ENCODE measurements at regions not wholly inside any gene's neighbourhood (a gene's known extent, or its start where the extent isn't known, plus 50 kb on each side); places are given as distances from the start of the nearest gene placed in this dataset.

- TF ChIP-seq, protein P1, sequence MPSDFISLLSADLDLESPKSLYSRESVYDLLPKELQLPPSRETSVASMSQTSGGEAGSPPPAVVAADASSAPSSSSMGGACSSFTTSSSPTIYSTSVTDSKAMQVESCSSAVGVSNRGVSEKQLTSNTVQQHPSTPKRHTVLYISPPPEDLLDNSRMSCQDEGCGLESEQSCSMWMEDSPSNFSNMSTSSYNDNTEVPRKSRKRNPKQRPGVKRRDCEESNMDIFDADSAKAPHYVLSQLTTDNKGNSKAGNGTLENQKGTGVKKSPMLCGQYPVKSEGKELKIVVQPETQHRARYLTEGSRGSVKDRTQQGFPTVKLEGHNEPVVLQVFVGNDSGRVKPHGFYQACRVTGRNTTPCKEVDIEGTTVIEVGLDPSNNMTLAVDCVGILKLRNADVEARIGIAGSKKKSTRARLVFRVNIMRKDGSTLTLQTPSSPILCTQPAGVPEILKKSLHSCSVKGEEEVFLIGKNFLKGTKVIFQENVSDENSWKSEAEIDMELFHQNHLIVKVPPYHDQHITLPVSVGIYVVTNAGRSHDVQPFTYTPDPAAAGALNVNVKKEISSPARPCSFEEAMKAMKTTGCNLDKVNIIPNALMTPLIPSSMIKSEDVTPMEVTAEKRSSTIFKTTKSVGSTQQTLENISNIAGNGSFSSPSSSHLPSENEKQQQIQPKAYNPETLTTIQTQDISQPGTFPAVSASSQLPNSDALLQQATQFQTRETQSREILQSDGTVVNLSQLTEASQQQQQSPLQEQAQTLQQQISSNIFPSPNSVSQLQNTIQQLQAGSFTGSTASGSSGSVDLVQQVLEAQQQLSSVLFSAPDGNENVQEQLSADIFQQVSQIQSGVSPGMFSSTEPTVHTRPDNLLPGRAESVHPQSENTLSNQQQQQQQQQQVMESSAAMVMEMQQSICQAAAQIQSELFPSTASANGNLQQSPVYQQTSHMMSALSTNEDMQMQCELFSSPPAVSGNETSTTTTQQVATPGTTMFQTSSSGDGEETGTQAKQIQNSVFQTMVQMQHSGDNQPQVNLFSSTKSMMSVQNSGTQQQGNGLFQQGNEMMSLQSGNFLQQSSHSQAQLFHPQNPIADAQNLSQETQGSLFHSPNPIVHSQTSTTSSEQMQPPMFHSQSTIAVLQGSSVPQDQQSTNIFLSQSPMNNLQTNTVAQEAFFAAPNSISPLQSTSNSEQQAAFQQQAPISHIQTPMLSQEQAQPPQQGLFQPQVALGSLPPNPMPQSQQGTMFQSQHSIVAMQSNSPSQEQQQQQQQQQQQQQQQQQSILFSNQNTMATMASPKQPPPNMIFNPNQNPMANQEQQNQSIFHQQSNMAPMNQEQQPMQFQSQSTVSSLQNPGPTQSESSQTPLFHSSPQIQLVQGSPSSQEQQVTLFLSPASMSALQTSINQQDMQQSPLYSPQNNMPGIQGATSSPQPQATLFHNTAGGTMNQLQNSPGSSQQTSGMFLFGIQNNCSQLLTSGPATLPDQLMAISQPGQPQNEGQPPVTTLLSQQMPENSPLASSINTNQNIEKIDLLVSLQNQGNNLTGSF (CRISPR knock-in tag; IDR thresholded peaks at IDR 0.05): no peak
Observed at GRCh38 chr2:226677080-226677479, 122.5 kb downstream of the IRS1 start (continued).

DNA sequence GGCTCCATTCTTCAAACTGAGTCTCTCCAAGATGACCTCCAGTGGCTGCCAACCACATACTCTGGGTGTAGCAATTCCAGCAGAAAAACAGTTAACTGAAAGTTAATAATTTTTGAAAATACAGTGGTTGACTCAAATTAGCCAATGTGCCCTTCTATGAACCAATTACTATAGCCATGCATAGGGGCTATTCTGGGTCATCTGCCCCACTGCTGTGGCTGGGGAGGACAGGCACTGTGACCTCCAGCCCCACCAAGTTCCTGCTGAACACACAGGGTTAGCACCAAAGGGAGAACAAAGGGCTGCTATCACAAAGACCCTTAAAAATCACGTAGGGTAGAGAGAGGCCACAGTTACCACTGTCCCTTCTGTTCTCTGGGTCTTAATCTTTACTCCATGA lies 123.0 kb downstream of the IRS1 start:
- CTCF ChIA-PET (ENCODE audit: low intra/inter-chr PET ratio, low total read pairs): no interaction called here
- POLR2A ChIA-PET: no interaction called here
- Histone ChIP-seq H4K20me1 (ENCODE audit: insufficient read depth, low read length) (no peaks in the 10 kb centered on the region), H2AFZ (ENCODE audit: low read length) (no peak overlapping the region), H3K4me3 (replicated peaks in 1 of 3; ENCODE audit: insufficient read depth in 1 of 3, low read depth in 2 of 3, low read length in 3 of 3) (no peak overlapping the region), H3K4me2 (ENCODE audit: low read depth, low read length) (no peak overlapping the region), H3K79me2 (ENCODE audit: insufficient read depth, low read length) (no peaks in the 10 kb centered on the region), H3K27me3 (ENCODE audit: control insufficient read depth in 1 of 2, insufficient read depth in 2 of 2, low read length in 2 of 2) (no peaks in the 10 kb centered on the region), H3K9ac (ENCODE audit: insufficient read depth, low read depth, low read length) (no peak overlapping the region), H3K27ac (ENCODE audit: extremely low read length, insufficient read depth, low read length) (no peak overlapping the region), H3K9me3 (ENCODE audit: low read length) (no peaks in the 10 kb centered on the region), H3K36me3 (replicated peaks in 1 of 2; ENCODE audit: control insufficient read depth in 1 of 2, insufficient read depth in 2 of 2, low read length in 2 of 2) (no peaks in the 10 kb centered on the region), H3K4me1 (ENCODE audit: insufficient read depth, low read length) (peaks cover 24% of the 10 kb centered on the region)
- in situ Hi-C loops (cut with HindIII; ENCODE audit: extremely low pct_ligation_motif_present, low pct_unique_long_range_greater_than_20kb): no loop called here
- intact Hi-C loops (cut with micrococcal nuclease; ENCODE audit: unreplicated experiment): no loop called here
- ATAC-seq: no peak
- no peak for DNase-seq (ENCODE audit: low spot score)
- no peak for FAIRE-seq
- WGBS (ENCODE audit: low lambda C conversion rate): 53% methylated on average over 1 of the region's 1 CpG
- no TSS peak for BruUV-seq (replicated peaks)
- TF ChIP-seq LCORL (IDR thresholded peaks at IDR 0.05) (no peak), LCORL (CRISPR knock-in tag; IDR thresholded peaks at IDR 0.05) (no peak), ZNF891 (CRISPR knock-in tag; IDR thresholded peaks at IDR 0.05) (no peak), KAT8 (CRISPR knock-in tag; IDR thresholded peaks at IDR 0.05) (no peak), ISX (CRISPR knock-in tag; conservative IDR thresholded peaks at IDR 0.05) (no peak), SOX5 (CRISPR knock-in tag; IDR thresholded peaks at IDR 0.05; ENCODE audit: borderline replicate concordance) (no peak), ZNF878 (CRISPR knock-in tag; IDR thresholded peaks at IDR 0.05) (no peak), FOSL2 (CRISPR knock-in tag; IDR thresholded peaks at IDR 0.05) (no peak), RCOR2 (CRISPR knock-in tag; IDR thresholded peaks at IDR 0.05) (no peak), FOSL1 (CRISPR knock-in tag; IDR thresholded peaks at IDR 0.05; ENCODE audit: borderline replicate concordance) (no peak), ZNF33B (CRISPR knock-in tag; IDR thresholded peaks at IDR 0.05) (no peak)
- TF ChIP-seq, protein P2, sequence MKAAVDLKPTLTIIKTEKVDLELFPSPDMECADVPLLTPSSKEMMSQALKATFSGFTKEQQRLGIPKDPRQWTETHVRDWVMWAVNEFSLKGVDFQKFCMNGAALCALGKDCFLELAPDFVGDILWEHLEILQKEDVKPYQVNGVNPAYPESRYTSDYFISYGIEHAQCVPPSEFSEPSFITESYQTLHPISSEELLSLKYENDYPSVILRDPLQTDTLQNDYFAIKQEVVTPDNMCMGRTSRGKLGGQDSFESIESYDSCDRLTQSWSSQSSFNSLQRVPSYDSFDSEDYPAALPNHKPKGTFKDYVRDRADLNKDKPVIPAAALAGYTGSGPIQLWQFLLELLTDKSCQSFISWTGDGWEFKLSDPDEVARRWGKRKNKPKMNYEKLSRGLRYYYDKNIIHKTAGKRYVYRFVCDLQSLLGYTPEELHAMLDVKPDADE (CRISPR knock-in tag; IDR thresholded peaks at IDR 0.05): no peak
- TF ChIP-seq, protein P3, sequence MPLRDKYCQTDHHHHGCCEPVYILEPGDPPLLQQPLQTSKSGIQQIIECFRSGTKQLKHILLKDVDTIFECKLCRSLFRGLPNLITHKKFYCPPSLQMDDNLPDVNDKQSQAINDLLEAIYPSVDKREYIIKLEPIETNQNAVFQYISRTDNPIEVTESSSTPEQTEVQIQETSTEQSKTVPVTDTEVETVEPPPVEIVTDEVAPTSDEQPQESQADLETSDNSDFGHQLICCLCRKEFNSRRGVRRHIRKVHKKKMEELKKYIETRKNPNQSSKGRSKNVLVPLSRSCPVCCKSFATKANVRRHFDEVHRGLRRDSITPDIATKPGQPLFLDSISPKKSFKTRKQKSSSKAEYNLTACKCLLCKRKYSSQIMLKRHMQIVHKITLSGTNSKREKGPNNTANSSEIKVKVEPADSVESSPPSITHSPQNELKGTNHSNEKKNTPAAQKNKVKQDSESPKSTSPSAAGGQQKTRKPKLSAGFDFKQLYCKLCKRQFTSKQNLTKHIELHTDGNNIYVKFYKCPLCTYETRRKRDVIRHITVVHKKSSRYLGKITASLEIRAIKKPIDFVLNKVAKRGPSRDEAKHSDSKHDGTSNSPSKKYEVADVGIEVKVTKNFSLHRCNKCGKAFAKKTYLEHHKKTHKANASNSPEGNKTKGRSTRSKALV (CRISPR knock-in tag; IDR thresholded peaks at IDR 0.05): no peak
- TF ChIP-seq, protein P4, sequence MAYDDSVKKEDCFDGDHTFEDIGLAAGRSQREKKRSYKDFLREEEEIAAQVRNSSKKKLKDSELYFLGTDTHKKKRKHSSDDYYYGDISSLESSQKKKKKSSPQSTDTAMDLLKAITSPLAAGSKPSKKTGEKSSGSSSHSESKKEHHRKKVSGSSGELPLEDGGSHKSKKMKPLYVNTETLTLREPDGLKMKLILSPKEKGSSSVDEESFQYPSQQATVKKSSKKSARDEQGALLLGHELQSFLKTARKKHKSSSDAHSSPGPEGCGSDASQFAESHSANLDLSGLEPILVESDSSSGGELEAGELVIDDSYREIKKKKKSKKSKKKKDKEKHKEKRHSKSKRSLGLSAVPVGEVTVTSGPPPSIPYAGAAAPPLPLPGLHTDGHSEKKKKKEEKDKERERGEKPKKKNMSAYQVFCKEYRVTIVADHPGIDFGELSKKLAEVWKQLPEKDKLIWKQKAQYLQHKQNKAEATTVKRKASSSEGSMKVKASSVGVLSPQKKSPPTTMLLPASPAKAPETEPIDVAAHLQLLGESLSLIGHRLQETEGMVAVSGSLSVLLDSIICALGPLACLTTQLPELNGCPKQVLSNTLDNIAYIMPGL (CRISPR knock-in tag; IDR thresholded peaks at IDR 0.05; ENCODE audit: borderline replicate concordance in 1 of 2, low read depth in 1 of 2): no peak
